Activated CD4-positive, alpha-beta T cell treated with anti-CD3 and anti-CD28 coated beads, Interleukin-2, Interleukin-4, amounts not matched to agents 100 ng/mL and 50 ng/mL, durations not matched to agents 16 hours and 8 hours (primary cell): ENCODE measurements at regions not wholly inside any gene's neighbourhood (a gene's known extent, or its start where the extent isn't known, plus 50 kb on each side); places are given as distances from the start of the nearest gene placed in this dataset.
A peak's percentile ranks its signal among the peaks of the same experiment; 100 is the strongest.
"Not testable (repeated sequence)": the region's sequence is repeated elsewhere in the genome, so short reads cannot be mapped to it uniquely, and the experiment has no call there.

Source experiments
- DNase-seq: peaks from one replicate; pipeline ENCODE4 v3.0.0-alpha.2; 2020; ENCODE audit warnings: low spot score

GRCh38 chr7:97928844-97929243, 56.6 kb upstream of the ASNS start:
- DNase-seq = not testable (repeated sequence)

DNA sequence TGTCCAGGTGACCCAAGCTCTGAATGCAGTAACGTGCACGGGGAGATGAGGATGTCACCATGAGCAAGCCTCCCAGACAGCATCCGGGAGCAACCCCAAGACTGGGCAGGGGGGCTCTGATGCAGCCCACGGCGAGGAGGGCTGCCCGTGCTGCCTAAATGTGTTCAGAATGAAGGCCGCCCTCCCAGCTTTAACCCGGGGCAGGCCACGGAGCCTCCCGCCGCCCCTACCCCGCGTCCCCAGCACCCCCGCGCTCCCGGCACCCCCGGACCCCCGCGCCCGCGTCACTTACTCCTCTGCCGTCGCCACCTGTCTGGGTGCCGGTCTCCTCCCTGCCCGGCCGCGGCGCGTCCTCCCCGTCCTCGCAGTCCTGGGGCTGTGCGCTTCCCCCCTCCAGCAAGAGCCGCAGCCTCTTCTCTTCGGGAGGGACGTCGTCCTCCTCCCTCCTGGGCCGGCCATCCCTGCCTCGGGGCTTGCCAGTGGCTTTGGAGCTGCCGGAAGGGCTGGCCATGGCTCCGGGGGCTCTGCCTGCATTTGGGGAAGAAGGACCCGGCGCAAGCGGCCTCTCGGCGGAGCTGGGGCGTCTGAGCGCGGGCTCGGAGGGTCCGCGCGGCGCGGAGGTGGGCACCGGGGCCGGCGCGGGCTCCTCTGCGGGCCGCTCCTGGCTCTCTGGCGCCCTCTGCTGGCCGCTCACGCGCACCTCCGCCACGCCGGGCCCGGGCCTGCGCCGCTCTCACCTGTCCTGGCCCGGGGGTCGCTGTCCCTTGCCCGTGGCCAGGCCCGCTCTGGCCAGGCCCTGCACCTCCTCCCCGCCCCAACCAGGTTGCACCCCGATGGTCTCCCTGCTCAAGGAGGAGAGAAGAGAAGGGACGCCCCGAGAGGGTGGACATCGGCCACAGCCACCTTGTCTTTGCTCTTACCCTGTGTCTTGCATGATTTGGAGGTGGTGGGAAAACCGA, 55.9 kb upstream of the ASNS start:
- peak; percentile 54 for DNase-seq
